ENCODE measurements at regions not wholly inside any gene's neighbourhood (a gene's known extent, or its start where the extent isn't known, plus 50 kb on each side); places are given as distances from the start of the nearest gene placed in this dataset.
A peak's percentile ranks its signal among the peaks of the same experiment; 100 is the strongest.

DNA sequence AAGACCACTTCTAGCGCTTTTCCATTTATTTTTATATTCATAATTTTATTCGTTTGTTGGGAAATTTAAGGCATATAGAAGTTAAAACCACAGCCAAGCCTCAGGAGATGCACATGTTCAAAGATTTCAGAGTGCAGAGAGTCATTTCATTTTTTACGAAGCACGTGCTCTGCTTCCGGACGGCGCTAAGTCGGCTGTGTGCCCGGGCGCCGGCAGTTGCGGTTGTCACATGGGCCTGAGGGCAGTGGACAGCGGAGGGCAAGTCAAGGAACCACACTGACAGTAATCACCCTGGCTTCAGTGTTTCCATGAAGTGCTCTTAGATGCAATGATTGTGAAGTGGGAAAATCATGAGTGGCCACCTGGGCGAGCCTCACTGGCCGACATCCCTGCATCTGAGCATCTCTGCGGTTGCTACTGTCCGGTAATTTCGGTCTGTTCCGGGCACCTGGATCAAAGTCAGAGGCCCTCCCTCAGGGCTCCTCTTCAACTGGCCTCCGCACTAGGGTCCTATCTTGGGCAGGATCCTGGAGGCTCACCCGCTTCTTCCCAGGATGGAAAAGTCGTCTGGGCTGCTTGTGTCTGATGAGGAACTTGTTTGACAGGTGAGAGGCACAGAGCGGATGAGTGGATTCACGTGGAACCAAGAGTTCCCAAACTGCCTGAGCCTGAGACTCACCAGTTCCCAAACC, 90.8 kb downstream of the DACT2 start:
- DNase-seq (ENCODE audit: low spot score) = no peak

DNA sequence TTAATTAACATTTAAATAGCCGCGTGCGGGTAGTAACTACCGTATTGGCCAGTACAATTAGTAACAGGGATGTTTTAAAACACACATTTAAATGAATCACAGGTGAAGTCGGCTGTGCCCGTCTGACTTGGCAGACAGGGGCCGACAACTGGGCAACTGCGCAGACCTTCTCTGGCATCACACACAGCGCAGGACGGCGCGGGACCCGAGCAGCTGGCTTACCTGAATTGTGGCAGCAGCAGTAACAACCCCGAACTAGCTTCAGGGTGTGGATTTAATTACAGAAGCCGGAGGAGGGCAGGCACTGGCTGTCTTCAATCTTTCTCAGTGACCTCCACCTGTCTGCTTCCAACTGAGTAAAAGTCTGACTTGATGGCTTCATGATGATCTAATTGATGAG, 91.7 kb downstream of the DACT2 start:
- DNase-seq (ENCODE audit: low spot score) = no peak

DNA sequence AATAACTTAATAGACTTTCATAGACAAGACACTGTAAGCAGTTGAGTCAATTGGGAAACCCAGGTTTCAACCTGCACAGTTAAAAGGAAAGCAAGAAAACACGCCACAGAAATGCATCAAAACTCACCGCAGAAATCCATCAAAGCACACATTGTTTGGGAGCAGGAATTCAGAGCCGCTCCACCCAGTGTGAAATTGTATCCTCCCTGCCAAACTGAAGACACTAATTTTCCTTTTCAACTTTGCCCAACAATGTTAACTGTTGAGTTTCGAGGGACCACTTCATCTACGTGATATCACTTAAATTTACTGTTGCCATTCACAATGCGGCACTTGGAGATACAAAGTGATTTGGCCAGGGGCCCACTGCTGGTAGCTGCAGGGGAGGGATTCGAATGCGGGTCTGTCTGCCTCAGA, 92.7 kb downstream of the DACT2 start:
- DNase-seq (ENCODE audit: low spot score) = no peak

DNA sequence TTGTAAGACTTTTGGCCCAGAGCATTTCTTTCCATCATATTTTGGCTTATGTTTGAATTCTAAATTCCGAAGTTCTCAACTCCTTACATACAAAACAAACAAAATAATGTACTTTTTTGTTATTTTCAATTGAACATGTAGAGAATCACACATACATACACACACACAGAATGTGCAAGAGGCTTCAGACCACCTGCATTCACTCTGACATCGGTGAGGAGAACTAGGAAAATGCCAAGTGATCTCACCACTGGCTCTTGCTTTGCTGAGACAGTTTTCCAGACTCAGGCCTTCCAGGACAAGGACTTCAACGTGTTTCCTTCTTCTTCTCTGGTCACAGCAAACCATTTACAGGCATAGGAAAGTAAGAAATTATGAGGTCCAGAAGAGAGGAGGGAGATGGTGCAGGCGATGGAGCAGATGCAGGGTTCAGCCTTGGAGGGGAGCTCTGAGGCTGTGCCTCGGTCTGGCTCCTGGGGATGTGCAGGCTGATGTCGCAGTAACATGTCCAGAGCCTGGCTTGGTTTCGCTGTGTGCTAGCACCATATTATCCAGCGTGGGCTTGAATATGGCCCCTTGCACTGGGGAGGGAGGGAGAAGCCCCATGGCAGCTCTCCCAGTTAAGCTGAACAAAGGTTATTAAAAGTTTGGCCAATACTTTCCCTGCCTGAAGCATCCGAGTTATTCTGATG, 93.4 kb downstream of the DACT2 start:
- DNase-seq (ENCODE audit: low spot score) = no peak

DNA sequence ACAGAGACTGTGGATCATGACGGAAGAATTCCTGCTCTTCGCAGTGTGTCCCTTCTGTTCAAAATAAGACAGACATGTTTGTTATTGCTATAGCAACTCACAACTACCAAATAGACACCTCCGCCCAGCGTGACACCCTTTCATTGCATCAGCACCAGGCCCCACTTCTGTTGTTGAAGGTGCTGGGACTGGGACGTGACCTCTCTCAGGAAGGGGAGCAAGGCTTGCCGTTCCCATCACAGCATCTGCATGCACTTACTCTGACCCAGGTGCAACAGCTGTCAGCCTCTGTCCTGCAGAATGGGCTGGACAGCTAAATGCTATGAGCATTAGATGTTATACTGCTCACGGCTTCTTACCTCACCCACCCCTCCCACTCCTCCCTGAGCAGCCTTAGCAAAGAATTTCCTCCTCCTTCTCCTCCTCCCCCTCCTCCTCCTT, 94.1 kb downstream of the DACT2 start:
- DNase-seq (ENCODE audit: low spot score) = no peak

DNA sequence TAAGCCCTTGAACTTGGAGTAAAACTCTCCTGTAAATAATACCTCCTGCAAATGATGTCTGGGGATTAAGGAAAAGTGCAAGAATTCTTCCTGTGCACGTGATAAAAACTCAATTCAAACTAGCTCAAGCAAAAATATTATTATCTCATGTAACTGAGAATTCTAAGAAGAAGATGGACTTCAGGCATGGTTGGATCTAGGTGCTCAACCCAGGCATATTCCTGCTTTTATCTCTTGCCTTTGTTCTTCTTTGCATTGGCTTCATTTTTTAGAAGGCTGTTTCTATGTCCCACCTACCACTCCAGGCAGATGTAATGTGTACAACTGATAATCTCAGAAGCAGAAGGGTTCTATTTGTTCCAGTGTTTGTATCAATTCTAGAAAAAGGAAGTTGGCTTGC, 95.8 kb downstream of the DACT2 start:
- no peak for DNase-seq (ENCODE audit: low spot score)

DNA sequence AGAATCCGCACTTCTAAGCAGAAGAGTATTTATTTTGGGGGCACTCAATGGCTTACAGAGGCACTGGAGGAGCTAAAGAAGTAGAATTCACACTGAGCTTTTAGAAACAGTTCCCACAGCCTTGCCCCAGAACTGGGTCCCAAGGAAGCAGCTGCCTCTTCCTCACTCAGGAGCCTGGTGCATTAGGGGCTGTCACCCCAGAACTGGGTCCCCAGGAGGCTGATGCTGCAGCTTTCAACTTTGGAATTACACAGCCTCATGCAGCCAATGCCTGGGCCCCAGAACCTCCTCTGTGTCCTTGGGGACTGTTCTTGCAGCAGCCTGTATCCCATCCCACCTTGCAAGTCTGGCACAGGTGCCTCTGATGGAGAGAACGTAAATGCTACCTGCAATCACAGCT, 96.4 kb downstream of the DACT2 start:
- no peak for DNase-seq (ENCODE audit: low spot score)

DNA sequence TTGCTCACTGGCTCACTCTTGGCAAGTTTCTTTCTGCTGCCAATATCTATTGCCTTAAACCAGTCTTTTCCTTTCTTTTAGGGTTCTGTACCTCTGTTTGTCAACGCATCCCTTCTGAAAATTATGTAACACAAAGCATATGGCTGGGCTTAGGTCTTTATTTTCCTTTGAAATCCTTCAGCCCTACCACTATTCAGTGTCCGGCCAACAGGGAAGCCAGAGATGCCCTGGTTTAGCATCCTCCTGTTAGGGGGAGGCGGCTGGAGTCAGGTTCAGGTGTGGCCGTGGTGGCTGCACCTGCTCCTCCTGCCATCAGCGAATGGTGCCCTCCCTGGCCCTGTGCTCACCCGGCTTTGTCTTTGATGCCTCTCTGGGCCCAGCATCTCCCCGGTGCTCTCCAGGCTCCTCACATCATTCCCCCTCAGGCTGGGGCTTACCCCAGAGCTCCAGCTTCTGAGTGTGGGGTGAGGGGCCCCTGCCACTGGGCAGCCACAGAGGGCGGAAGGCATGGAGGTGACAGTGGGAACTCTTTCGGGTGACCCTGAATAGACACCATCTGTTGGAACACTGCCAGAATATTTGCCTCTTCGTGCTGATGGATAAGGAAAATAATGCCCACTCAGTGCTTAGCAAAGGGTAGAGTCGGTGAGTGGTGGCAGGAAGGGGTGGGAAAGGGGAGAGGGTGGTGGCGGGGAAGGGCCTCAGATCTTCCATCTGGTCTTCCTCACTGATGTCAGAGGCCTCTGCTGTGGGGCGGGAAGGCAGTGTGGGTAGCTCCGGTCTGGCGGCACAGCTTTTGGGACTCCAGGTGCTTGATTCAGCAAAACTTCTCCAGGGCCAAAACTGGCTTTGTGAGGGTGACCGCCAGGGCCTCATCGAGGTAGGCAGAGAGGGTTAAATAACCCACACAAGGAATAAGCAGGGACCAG, 97.2 kb downstream of the DACT2 start:
- no peak for DNase-seq (ENCODE audit: low spot score)

DNA sequence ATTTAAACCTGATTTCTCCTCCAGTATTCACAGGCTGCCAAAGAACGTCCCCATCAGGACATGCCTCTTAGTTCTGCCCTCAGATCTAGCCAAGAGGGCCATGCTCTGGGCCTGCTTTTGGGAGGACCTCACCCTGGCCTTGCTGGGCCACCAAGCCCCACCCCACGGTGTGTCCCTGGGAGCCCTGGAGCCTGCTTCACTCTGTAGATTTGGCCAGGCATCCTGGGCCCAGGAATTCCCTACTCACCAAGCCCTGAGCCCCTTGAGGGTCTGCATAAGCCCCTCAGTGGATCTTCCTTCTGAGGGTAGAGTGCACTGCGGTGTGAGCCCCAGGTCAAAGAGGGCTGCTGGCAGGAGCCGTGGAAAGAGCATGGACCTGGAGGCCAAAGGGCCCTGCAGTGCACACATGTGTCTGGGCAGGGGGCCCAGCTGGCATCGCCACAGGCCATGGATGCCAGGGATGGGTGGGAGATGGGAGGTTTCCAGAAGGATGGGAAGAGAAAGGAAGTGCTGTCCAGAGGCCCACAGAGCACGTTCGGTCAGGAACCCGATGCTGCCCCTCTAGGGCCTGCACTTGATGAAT, 98.0 kb downstream of the DACT2 start:
- no peak for DNase-seq (ENCODE audit: low spot score)

DNA sequence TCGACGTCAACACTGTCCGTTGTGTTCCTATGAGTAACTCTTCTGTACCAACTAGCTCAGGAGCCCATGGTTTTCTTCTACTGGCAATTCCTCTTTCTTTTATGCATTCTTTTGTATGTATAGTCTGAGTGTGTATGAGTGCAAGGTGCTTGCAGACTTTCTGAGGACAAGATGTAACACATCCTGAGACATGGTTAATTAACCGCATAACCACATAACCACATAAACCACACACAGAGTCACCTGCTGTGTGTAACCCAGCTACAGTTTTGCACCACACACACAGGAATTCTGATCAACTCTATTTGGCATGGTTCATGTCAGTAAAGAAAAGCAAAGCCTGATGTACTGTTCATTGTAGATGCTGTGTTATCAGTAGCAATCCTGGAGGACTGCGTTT, 98.6 kb downstream of the DACT2 start:
- DNase-seq (ENCODE audit: low spot score) = no peak

DNA sequence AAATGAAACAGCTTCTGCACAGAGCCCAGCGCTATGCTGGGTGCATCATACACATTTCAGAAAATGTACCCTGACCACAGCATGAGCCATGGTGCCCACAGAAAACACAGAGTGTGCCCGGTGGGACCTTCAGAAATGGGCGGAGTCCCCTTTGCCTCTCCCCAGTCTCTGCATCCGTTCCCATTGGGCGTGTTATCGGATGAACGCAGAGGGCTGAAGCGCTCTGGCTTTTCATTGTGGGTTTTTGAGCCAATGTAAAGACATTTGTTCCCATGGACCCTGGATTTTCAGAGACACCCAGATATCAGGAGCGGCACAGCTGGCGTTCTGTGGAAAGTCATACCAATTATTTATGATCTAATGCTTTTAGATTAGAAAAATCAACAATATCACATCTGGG, 99.8 kb downstream of the DACT2 start:
- no peak for DNase-seq (ENCODE audit: low spot score)

DNA sequence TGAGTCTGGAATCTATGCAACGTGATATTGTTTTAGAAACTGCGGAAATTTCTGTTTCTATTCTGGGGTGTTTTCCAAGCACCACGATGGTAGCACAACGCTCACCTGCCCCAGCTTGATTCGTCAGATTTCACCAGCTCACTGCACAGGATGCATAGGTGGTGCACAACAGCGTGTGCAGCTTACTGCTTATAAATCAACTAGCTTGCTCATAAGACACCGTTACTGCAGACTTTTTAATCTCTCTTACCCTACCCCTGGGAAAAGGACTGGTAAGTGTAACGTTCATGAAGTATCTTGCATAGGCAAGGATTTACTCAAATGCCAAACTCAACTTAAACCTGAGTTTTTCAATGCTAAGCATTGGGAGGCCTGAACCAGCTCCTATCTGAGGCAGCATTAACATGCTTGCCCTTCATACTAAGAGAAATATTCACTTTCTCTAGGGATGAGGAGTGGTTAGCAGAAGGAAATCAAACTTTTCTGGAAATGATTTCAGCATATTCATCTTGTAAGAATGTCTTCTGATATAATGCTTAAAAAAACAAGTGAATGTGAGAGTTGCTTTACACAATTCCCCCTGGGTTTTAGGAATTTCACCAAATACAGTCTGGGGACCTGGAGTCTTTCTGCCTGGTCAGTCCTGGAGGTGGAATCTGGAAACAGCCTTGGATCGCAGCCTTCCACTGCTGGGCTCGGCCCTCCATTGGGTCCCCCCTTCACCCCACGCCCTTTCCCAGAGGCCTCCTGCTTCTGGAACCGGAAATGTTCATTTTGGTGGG, 100.6 kb downstream of the DACT2 start:
- DNase-seq (ENCODE audit: low spot score) = peak; percentile 34

DNA sequence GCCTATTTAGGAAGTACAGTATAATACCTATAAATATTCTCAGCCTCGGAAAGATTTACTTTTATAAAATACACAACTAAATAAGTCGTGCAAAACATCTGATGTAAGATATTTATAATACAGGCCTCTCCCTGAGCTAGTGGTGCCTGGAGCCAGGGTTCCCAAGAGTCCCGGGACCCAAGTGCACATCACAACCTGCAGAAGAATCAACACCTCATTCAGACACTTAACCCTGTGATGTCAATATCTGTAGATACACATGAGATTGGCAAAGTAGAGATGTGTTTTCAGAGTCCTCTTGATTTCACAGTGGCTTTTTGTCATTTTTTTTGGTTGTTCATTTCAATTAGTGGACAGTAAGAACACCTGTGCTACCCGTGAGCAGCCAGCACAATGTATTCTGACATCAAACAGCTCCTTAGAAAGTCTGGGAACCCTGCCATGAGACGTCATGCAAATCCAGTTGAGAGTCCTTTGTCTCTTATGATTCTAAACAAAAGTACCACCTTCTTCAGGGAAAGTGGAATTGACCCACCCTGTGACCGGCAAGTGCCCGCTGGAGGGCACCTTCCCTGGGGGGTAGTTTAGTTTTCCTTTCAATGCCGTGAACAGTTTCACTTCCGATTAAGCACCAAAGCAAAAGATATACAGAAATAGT, 101.6 kb downstream of the DACT2 start:
- DNase-seq (ENCODE audit: low spot score) = no peak

DNA sequence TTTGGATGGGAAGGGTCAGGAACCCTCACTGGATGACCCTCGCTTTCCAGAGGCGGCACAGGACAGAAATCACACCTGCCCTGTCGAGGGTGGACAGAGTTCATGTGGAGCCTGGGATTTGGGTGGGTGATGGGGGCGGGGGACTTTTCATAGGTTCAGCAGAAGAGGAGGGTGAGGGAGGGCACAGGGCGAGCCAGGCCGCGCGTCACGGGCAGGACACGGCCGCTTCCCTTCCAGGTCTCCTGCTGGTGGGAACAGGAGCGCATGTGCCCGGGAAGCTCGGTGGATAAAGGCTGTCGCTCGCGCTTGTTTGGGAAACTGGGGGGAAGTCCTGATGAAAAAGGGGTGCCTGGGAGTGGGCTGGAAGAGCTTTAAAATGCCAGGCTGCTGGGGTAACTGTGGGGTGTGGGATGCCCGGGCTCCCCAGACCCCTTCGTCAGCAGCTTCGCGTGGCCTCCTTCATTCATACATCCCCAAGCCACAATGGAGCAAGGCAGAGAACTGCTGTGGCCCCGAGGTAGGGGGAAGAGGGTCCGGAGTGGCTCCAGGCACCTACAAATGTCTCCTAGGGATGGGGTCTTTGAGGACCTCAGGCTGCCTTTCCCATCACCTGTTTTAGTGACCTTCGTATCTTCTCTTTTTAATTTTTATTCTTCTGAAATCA, 102.2 kb downstream of the DACT2 start:
- DNase-seq (ENCODE audit: low spot score) = no peak

DNA sequence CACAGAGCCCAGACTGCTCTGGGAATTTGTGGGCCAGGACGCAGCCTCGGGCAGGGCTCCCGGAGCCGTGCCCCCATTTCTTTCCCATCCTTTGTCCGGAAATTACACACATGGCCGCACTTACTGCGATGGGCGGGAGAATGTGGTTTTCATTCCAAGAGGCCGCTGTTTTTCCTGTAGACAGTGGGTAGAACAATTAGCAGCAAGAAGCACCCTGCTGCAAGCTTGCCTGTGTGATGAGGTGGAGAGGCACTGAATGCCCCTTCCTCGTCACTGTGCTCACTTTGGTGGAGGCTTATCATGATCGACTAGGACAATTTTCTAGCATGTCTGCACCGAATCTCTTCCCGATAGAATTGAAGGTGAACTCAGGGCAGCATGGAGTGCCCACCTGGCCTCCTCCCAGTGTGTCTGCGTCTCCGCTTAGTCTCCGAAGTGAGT, 102.8 kb downstream of the DACT2 start:
- DNase-seq (ENCODE audit: low spot score) = no peak

DNA sequence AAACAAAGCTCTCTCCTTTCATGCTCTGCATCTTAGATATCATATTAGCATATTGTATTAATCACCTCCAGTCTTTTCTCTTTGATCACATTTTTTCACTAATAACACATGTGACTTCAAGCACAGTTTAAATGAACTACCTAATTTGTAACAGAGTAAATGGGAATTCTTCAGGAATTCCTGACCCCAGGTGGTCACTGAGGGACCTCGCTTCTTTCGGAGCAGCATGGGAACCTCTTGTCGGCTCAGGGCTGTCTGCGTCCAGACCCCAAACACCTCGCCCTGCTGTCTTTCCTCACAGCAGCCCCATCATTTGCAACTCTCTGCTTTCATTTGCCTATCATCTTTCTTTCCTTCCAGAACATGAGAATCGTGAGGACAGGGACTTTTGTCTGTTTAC, 103.5 kb downstream of the DACT2 start:
- DNase-seq (ENCODE audit: low spot score) = no peak

DNA sequence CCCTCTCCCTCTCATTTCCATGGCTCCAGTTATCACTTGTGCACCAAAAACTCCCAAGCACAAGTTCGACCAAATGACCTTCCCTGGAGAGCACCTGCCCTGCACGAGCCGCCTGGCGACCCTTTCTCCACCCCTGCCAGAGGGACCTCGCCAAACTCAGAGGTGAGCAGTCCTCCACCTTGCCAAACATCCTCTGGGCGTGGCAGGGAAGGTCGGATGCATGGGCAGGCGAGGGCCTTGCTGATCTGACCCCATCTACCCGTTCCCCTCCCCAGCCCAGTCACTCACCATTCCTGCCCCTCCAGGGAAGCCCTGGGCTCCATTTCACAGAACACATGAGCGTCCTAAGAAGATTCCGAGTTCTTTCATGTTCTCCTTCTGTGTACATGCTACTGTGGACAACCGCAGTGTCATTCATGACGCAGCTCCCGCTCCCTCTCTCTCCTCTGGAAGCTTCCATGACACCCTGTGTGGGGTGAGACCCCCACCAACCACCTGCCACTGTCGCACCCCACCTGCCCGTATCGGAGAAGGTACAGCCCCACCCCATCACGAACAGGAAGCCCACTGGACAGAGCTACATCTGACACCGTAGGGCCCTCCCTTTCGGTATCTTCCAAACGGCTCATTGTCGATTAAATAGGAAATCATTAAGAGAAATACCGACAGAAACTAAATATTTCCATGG, 104.3 kb downstream of the DACT2 start:
- DNase-seq (ENCODE audit: low spot score) = no peak

DNA sequence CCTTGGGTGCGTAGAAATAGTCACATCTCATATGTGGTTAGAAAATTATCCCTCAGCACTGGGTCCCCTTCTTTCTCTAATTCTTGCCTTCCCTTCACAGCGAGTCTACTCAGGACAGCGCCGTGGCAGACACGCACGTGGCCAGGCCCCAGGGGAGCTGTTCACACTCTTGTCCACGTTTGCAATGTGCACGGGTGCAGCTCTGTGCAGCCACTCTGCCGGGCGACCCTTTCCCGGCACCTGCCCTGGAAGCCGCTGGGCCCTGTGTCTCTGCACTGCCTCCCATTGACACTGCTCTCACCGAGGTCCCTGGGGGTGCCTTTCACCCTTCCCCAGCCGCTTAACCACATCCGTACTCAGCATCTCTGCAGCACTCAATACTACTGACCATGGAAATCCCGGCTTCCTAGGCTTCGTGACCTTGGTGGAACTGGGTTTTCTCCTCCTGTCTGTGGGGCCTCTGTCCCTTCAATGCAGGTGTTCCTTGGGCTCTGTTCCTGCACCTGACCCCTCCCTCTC, 104.9 kb downstream of the DACT2 start:
- no peak for DNase-seq (ENCODE audit: low spot score)

DNA sequence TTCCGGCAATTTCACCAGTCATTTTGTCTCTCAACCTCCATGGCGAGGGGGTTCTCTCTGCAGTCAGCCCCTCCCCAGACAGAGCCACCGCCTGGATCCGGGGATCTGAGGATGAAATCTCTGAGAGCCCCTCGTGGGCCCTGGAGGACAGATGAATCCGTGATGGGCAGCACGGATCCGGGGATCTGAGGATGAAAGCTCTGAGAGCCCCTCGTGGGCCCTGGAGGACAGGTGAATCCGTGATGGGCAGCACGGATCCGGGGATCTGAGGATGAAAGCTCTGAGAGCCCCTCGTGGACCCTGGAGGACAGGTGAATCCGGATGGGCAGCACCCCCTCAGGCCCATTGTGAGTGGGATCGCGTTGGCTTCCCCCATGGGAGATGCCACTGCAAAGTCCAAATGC, 106.5 kb downstream of the DACT2 start:
- DNase-seq (ENCODE audit: low spot score) = no peak

DNA sequence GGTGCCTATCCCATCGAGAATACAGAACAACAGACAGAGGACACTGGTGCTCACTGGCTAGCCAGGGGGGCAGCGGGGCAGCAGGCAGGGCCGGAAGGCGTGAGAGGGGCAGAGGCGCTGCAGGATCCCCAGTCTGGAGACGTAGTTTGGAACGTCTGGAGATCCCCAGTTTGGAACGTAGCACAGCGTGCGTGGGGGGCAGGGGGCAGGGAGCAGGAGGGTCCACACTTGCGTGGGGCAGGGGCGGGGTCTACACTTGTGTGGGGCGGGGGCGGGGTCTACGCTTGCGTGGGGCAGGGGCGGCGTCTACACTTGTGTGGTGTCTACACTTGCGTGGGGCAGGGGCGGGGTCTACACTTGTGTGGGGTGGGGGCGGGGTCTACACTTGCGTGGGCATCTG, 107.2 kb downstream of the DACT2 start:
- DNase-seq (ENCODE audit: low spot score) = no peak

All from hepatic stellate cell (primary cell).